GM06990 (cell line): ENCODE measurements at regions not wholly inside any gene's neighbourhood (a gene's known extent, or its start where the extent isn't known, plus 50 kb on each side); places are given as distances from the start of the nearest gene placed in this dataset.

Experiments used
- DNase-seq: peaks from one replicate; pipeline ENCODE4 v3.0.0-alpha.2; 2011; ENCODE audit not compliant: insufficient read length; ENCODE audit errors: extremely low read depth
- H3K27me3 ChIP-seq: replicated peaks from 2 replicates; pipeline ENCODE4 v1.6.0; 2011; ENCODE audit warnings: low read length; ENCODE audit not compliant: control insufficient read depth, insufficient read depth
- H3K36me3 ChIP-seq: 2 replicates; pipeline ENCODE4 v1.5.1; 2011; ENCODE audit warnings: low read length; ENCODE audit not compliant: control insufficient read depth, insufficient read depth
- H3K4me3 ChIP-seq: replicated peaks from 2 replicates; pipeline ENCODE4 v1.5.1; 2011; ENCODE audit warnings: low read depth, mild to moderate bottlenecking, control low read depth, low read length
- TF ChIP-seq, protein P1 (sequence below): IDR thresholded peaks from 2 replicates; pipeline ENCODE4 v1.5.1; 2011; ENCODE audit warnings: low read length, control low read depth, mild to moderate bottlenecking, inconsistent platforms; ENCODE audit not compliant: insufficient read depth, poor library complexity, severe bottlenecking

DNA sequence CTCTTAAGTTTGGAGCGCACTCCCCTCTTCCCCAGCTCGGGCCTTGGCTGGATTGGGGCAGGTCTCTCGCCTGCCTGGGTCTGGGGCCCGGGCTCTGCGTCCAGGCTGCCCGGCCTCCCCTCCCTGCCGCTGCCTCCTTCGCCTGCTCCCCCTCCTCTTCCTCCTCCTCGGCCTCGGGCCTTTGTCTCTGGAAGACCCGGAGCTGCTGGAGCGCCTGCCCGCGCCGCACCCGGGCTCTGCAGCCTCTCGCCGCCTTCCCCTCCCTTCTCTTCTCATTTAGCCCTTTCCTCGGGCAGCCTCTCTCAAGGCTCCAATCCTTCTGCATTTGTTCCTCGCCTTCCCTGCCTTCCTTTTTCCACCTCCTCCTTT is 218.5 kb downstream of the C9orf50 start:
- no peaks in the 10 kb centered on the region for H3K36me3 ChIP-seq
- no peaks in the 10 kb centered on the region; the same call in 1 of the 2 replicates for H3K27me3 ChIP-seq
- no peak for DNase-seq
- TF ChIP-seq, protein P1, sequence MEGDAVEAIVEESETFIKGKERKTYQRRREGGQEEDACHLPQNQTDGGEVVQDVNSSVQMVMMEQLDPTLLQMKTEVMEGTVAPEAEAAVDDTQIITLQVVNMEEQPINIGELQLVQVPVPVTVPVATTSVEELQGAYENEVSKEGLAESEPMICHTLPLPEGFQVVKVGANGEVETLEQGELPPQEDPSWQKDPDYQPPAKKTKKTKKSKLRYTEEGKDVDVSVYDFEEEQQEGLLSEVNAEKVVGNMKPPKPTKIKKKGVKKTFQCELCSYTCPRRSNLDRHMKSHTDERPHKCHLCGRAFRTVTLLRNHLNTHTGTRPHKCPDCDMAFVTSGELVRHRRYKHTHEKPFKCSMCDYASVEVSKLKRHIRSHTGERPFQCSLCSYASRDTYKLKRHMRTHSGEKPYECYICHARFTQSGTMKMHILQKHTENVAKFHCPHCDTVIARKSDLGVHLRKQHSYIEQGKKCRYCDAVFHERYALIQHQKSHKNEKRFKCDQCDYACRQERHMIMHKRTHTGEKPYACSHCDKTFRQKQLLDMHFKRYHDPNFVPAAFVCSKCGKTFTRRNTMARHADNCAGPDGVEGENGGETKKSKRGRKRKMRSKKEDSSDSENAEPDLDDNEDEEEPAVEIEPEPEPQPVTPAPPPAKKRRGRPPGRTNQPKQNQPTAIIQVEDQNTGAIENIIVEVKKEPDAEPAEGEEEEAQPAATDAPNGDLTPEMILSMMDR = no peak
- no peak overlapping the region for H3K4me3 ChIP-seq

DNA sequence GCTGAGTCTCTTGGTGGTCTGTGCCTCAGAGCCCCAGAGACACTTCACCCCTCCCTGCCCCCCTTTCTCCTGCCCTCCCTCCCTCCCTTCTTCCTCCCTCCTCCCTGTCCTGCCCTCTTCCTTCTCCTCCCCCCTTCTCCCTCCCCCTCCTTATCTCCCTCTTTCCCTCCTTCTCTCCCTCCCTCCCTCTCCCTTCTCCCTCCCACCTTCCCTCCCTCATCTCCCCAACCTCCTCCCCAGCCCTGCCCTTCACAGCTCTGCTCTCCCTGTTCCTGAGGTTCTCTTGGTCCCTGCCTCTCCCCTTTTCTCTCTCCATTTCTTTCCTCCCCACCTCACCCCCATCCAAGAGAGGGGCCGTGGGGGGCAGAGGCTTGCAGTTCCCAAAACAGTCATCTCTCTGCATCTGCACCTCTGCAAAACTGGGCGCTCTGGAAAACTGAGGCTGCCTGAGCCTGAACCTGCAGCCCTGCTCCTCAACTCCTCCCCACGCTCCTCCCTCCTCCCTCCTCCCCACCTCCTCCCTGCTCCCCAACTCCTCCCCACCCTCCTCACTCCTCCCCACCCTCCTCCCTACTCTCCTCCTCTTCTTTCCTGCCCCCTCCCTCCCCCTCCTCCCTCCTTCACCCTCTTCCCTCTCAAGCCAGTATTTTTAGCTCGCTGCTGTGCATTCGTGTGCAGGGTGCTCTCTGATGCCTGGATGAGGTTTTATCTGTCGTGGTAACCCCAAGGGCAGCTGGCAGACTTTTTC is 219.1 kb downstream of the C9orf50 start:
- no peaks in the 10 kb centered on the region for H3K36me3 ChIP-seq
- DNase-seq = no peak
- H3K27me3 ChIP-seq = no peaks in the 10 kb centered on the region; the same call in 1 of the 2 replicates
- H3K4me3 ChIP-seq = no peak overlapping the region
- TF ChIP-seq, protein P1 = no peak

DNA sequence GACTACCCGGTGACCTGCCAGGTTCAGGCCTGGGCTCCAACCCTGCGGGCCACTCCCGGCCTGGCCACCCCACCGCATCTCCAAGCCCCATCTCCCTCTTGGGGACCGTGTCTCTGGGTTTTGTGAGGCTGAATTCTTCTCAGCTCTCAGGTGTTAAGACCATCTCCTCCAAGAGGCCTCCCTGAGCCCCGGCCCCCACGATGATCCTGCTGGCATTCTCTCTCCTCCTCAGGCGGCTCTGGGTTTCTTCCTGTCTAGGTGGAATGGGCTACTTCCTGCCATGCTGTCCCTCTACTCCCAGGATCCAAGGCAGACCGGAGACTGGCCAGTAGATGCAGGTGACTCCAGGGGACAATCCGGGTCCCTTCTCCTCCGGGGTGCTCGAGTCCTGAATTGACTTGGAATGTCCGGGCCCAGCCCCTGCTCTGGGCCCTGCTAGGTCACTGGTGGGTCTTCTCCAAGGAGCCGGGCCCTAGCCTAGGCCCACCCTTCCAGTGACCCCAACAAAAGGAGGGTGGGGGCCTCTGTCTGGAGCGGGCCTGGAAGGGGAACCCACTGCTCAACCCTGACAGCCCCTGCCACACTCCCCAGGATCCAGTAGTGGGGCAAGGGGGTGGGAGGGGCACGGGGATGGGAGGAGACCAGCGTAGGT is 219.8 kb downstream of the C9orf50 start:
- Histone ChIP-seq H3K27me3 (no peaks in the 10 kb centered on the region; the same call in 1 of the 2 replicates), H3K36me3 (no peaks in the 10 kb centered on the region), H3K4me3 (no peak overlapping the region)
- TF ChIP-seq, protein P1 = no peak
- no peak for DNase-seq

DNA sequence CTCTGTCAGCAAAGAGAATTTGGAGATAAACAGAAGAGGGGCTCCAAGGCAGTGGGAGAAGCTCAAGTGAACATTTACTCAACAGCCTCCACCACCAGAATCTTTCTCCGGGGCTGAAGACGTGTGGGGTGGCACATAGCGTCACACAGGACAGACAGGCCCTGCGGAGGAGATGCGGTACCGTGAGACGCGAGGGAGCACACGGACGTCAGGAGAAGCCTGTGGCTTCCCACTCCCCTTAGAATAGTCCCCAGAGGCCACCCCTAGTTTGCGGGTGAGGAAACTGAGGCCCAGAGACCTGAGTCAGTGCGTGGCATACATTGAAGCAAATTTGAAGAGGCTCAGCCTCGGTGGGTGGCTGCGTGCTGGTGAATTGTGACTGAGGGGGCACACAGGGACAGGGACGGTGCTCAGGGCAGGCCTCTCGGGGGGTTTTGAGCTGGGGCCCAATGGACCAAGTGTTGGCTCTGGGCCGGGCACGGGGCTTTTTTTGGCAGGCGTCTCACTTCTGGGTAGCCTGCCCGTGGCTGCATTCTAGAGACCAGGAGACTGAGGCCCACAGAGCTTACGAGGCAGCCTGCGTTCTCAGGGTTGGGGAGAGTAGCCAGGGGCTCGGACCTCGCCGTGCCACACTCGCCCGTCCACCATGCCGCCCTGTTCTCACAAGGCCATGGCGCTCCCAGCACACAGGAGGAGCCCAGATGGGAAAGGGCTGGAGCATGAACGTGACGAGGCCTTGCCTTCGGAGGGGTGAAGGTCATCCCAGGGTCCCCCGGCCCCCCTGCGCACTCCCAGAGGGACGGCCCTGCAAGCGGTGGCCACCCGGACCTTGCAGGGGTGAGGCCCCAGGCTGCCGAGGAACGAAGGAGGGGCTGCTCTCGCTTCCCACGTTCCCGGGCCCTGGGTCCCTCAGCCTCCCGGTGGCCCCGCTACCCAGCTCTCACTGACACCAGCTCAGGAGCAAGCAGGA is 220.6 kb downstream of the C9orf50 start:
- no peak for DNase-seq
- Histone ChIP-seq H3K27me3 (no peaks in the 10 kb centered on the region; the same call in 1 of the 2 replicates), H3K4me3 (no peak overlapping the region)

DNA sequence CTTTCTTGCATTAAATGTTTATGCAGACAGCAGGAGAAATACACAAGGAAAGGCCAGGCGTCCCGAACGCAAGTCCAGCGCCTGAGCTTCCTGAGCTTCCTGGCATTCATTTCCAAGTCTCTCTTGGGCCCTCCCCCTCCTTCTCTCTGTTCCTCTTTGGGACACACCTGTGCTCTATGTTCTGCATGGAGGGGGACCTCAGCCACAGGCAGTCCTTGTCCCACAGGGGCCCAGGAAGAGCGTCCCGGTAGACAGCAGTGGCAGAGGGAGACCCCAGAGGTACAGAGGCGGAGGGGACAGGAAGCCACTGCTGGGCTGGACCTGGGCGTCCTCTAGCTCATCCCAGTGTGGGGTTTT is 221.3 kb downstream of the C9orf50 start:
- no peaks in the 10 kb centered on the region for H3K36me3 ChIP-seq
- no peak overlapping the region for H3K4me3 ChIP-seq
- no peak for DNase-seq
- no peaks in the 10 kb centered on the region; the same call in 1 of the 2 replicates for H3K27me3 ChIP-seq
- TF ChIP-seq, protein P1 = no peak

More for the DNA sequence above, 220.6 kb downstream of the C9orf50 start:
- no peaks in the 10 kb centered on the region for H3K36me3 ChIP-seq
- TF ChIP-seq, protein P1 = no peak
